22Rv1 (cell line): ENCODE measurements at regions not wholly inside any gene's neighbourhood (a gene's known extent, or its start where the extent isn't known, plus 50 kb on each side); places are given as distances from the start of the nearest gene placed in this dataset.

Experiments
- CTCF ChIP-seq: fragments of 450-650 bp; IDR thresholded peaks from 2 replicates; pipeline ENCODE4 v1.5.1; 2017; ENCODE audit warnings: mild to moderate bottlenecking
- ZFX ChIP-seq: fragments of 450-650 bp; IDR thresholded peaks from 2 replicates; pipeline ENCODE4 v1.6.1; 2017; ENCODE audit warnings: antibody characterized with exemption, borderline replicate concordance

- TF ChIP-seq CTCF (no peak), ZFX (no peak)
Measured at GRCh38 chr5:125236007-125236406, 489.6 kb upstream of the ZNF608 start.
